Dedifferentiated amniotic fluid mesenchymal stem cell (primary cell): ENCODE measurements at regions not wholly inside any gene's neighbourhood (a gene's known extent, or its start where the extent isn't known, plus 50 kb on each side); places are given as distances from the start of the nearest gene placed in this dataset.

Source experiments
- DNase-seq: peaks from one replicate; pipeline ENCODE4 v3.0.0-alpha.2; 2016; ENCODE audit errors: extremely low spot score

GRCh38 chr11:28483072-28483867, 375.1 kb downstream of the METTL15 start:
- DNase-seq: no peak

GRCh38 chr11:28482666-28483065, 374.5 kb downstream of the METTL15 start:
- no peak for DNase-seq

- no peak for DNase-seq
These were observed 373.7 kb downstream of the METTL15 start for GRCh38 chr11:28481616-28482480.

GRCh38 chr11:28480406-28480805, 372.2 kb downstream of the METTL15 start:
- no peak for DNase-seq

- no peak for DNase-seq
These were observed 368.7 kb downstream of the METTL15 start for GRCh38 chr11:28476864-28477263.

GRCh38 chr11:28476049-28476448, 367.9 kb downstream of the METTL15 start:
- DNase-seq: no peak

GRCh38 chr11:28472904-28473303, 364.7 kb downstream of the METTL15 start:
- DNase-seq: no peak

- DNase-seq: no peak
These were observed 363.3 kb downstream of the METTL15 start for GRCh38 chr11:28471537-28471936.

- no peak for DNase-seq
These were observed 362.0 kb downstream of the METTL15 start for GRCh38 chr11:28470180-28470579.

GRCh38 chr11:28466506-28466905, 358.3 kb downstream of the METTL15 start:
- DNase-seq: no peak

GRCh38 chr11:28464252-28464867, 356.2 kb downstream of the METTL15 start:
- DNase-seq: no peak

- no peak for DNase-seq
These were observed 355.6 kb downstream of the METTL15 start for GRCh38 chr11:28463826-28464225.

- no peak for DNase-seq
These were observed 353.7 kb downstream of the METTL15 start for GRCh38 chr11:28461846-28462245.

- DNase-seq: peak; percentile 35
These were observed 353.1 kb downstream of the METTL15 start for GRCh38 chr11:28461338-28461737.

GRCh38 chr11:28460348-28460747, 352.2 kb downstream of the METTL15 start:
- DNase-seq: no peak

- DNase-seq: no peak
These were observed 351.7 kb downstream of the METTL15 start for GRCh38 chr11:28459912-28460311.

GRCh38 chr11:28457481-28458065, 349.4 kb downstream of the METTL15 start:
- no peak for DNase-seq

- no peak for DNase-seq
These were observed 340.0 kb downstream of the METTL15 start for GRCh38 chr11:28448186-28448585.

- DNase-seq: no peak
These were observed 339.0 kb downstream of the METTL15 start for GRCh38 chr11:28447226-28447625.

- DNase-seq: no peak
These were observed 333.9 kb downstream of the METTL15 start for GRCh38 chr11:28442131-28442530.

- DNase-seq: no peak
These were observed 331.2 kb downstream of the METTL15 start for GRCh38 chr11:28439403-28439802.

- DNase-seq: no peak
These were observed 311.9 kb downstream of the METTL15 start for GRCh38 chr11:28420099-28420498.
